Fibroblast of the aortic adventitia (primary cell): ENCODE measurements at regions not wholly inside any gene's neighbourhood (a gene's known extent, or its start where the extent isn't known, plus 50 kb on each side); places are given as distances from the start of the nearest gene placed in this dataset.

Experiments
- DNase-seq: peaks from one replicate; pipeline ENCODE4 v3.0.0-alpha.2; 2010; ENCODE audit warnings: low read depth
- H3K4me3 ChIP-seq: 2 replicates; pipeline ENCODE4 v1.5.1; 2011; ENCODE audit warnings: low read depth, mild to moderate bottlenecking, control low read depth, low read length, moderate library complexity
- CTCF ChIP-seq: IDR thresholded peaks from 2 replicates; pipeline ENCODE4 v1.5.1; 2011; ENCODE audit warnings: mild to moderate bottlenecking, low read length, control low read depth, inconsistent platforms; ENCODE audit not compliant: insufficient read depth

GRCh38 chr3:72580900-72581299 lies 267.3 kb downstream of the SHQ1 start:
- no peak for DNase-seq
- no peak for TF ChIP-seq CTCF

DNA sequence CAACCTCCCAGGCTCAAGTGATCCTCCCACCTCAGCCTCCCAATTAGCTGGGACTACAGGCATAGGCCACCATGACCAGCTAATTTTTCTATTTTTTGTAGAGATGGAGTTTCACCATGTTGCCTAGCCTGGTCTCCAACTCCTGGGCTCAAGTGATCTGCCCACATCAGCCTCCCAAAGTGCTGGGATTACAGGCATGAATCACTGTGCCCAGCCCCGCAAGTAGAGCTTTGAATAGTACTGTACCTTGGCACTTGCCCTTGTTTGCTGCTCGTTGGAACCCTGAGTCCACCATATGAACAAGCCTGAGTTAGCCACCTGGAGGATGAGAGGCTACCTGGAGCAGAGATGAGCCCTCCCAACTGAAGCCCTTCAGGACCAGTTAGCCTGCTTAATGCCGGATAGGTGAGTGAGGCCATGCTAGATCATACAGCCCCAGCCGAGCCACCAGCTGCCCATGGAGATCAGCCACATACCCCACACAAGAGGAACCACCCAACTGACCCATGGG lies 267.9 kb downstream of the SHQ1 start:
- H3K4me3 ChIP-seq: no peak overlapping the region
- DNase-seq: no peak
- TF ChIP-seq CTCF: no peak

More at GRCh38 chr3:72580900-72581299, 267.3 kb downstream of the SHQ1 start:
- no peak overlapping the region for H3K4me3 ChIP-seq

DNA sequence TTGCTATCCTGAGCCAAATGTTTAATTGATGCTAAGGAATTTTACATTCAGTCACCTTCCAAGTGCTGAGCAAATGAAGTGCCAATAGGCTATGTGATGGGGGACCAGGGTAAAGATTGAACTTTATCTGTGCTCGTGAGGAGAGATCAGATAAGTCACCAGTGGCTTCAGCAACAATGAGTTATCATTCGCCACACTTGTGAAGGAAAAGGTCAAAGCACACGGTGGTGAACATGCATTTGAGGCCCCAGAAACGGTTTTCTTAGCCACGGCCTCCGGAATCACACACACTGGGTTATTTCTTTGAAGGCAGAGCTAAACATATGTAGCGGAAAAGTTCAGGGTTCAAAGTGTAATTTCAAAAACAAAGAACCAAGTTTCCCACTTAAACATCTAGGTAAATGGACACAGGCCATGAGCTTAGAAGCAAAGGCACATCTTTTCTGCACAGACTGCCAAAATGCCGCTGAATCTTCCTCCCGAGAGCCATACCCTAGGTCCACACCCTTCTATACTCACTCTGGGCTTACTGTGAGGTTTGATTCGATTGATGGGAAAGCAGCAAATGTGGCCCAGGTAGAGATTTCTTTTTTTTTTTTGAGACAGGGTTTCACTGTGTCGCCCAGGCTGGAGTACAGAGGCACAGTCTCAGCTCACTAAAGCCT lies 268.5 kb downstream of the SHQ1 start:
- no peak for DNase-seq
- no peak for TF ChIP-seq CTCF
- no peak overlapping the region for H3K4me3 ChIP-seq

DNA sequence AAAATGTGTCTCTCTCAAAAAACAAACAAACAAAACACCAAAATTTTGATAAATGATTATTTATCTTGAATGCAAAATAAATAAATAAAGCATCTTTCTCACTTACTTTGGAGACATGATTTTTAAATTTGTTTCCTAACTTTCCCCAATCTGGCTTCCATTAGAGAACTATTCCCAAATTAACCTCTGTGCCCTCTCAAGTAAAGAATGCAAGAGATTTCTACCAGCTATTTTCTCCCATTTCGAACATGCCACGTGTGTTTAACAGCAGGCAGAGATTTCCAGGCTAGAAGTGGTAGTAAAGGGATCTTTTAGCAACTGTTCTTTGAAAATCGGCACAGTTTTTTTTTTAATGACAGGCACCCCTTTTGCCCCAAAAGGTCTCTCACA lies 269.1 kb downstream of the SHQ1 start:
- no peak for TF ChIP-seq CTCF
- no peak overlapping the region for H3K4me3 ChIP-seq
- no peak for DNase-seq

DNA sequence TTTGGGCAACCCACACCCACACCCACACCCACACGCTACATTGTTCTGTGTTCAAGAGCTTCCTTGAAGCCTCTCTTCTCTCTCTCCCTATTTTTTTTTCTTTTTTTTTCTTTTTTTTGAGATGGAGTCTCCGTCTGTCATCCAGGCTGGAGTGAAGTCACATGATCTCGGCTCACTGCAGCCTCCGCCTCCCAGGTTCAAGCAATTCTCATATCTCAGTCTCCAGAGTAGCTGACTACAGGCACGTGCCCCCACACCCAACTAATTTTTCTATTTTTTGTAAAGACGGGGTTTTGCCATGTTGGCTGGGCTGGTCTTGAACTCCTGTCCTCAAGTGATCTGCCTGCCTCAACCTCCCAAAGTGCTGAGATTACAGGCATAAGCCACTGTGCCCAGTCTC lies 271.1 kb downstream of the SHQ1 start:
- DNase-seq: no peak
- no peak for TF ChIP-seq CTCF
- no peak overlapping the region for H3K4me3 ChIP-seq

GRCh38 chr3:72576563-72576962 lies 271.7 kb downstream of the SHQ1 start:
- TF ChIP-seq CTCF: no peak
- DNase-seq: no peak
- H3K4me3 ChIP-seq: no peak overlapping the region

GRCh38 chr3:72574144-72574543 lies 274.1 kb downstream of the SHQ1 start:
- no peak for DNase-seq
- no peak overlapping the region for H3K4me3 ChIP-seq
- no peak for TF ChIP-seq CTCF
